GM19455 (cell line): ENCODE measurements at regions not wholly inside any gene's neighbourhood (a gene's known extent, or its start where the extent isn't known, plus 50 kb on each side); places are given as distances from the start of the nearest gene placed in this dataset.

Experiments used
- ATAC-seq: cut with Tn5 transposase; IDR thresholded peaks from one replicate; pipeline ENCODE4 v1.9.1; 2021; ENCODE audit not compliant: unreplicated experiment

GRCh38 chr19:28889941-28890670 lies 322.8 kb downstream of the UQCRFS1 start:
- ATAC-seq = no peak

- no peak for ATAC-seq
Measured at GRCh38 chr19:28887920-28888618, 324.9 kb downstream of the UQCRFS1 start.

- no peak for ATAC-seq
Measured at GRCh38 chr19:28886708-28887107, 326.2 kb downstream of the UQCRFS1 start.

GRCh38 chr19:28885965-28886364 lies 327.0 kb downstream of the UQCRFS1 start:
- no peak for ATAC-seq

GRCh38 chr19:28884786-28885476 lies 328.0 kb downstream of the UQCRFS1 start:
- ATAC-seq = no peak

GRCh38 chr19:28883241-28883693 lies 329.7 kb downstream of the UQCRFS1 start:
- ATAC-seq = no peak

- ATAC-seq = no peak
Measured at GRCh38 chr19:28882818-28883217, 330.1 kb downstream of the UQCRFS1 start.

- no peak for ATAC-seq
Measured at GRCh38 chr19:28881616-28882015, 331.3 kb downstream of the UQCRFS1 start.

- no peak for ATAC-seq
Measured at GRCh38 chr19:28880735-28881401, 332.1 kb downstream of the UQCRFS1 start.

- ATAC-seq = no peak
Measured at GRCh38 chr19:28878862-28879566, 333.9 kb downstream of the UQCRFS1 start.

GRCh38 chr19:28876609-28877123 lies 336.3 kb downstream of the UQCRFS1 start:
- ATAC-seq = no peak

- ATAC-seq = no peak
Measured at GRCh38 chr19:28874742-28875141, 338.2 kb downstream of the UQCRFS1 start.

GRCh38 chr19:28873301-28873700 lies 339.6 kb downstream of the UQCRFS1 start:
- ATAC-seq = no peak

GRCh38 chr19:28871099-28871725 lies 341.7 kb downstream of the UQCRFS1 start:
- no peak for ATAC-seq

GRCh38 chr19:28869459-28869858 lies 343.5 kb downstream of the UQCRFS1 start:
- no peak for ATAC-seq

GRCh38 chr19:28868836-28869235 lies 344.1 kb downstream of the UQCRFS1 start:
- ATAC-seq = no peak

- ATAC-seq = no peak
Measured at GRCh38 chr19:28867978-28868377, 345.0 kb downstream of the UQCRFS1 start.

GRCh38 chr19:28864577-28865042 lies 348.3 kb downstream of the UQCRFS1 start:
- no peak for ATAC-seq

GRCh38 chr19:28864024-28864503 lies 348.9 kb downstream of the UQCRFS1 start:
- ATAC-seq = no peak

- ATAC-seq = no peak
Measured at GRCh38 chr19:28862238-28862637, 350.7 kb downstream of the UQCRFS1 start.
